ENCODE measurements at regions not wholly inside any gene's neighbourhood (a gene's known extent, or its start where the extent isn't known, plus 50 kb on each side); places are given as distances from the start of the nearest gene placed in this dataset.
"Not testable (repeated sequence)": the region's sequence is repeated elsewhere in the genome, so short reads cannot be mapped to it uniquely, and the experiment has no call there.

DNA sequence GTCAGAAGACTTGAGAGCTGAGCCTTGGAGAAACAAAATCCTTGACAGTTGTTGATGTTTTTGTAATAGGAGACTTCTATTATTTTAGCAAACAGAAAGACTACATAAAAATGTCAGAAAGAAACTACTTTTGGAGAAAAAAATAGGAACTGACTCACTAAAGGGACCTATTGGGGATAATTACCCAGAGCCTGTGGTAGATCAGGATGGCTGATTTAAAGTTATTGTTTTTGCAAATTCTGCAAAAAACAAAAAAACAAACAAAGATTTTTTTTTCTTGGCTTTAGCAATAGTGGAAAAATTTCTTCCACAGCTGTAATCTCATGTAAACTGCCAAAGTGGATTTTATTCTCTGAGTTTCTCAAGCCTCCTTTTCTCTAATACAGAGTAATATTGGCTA lies 101.5 kb upstream of the SATB1 start:
- Histone ChIP-seq H2AFZ (ENCODE audit: low read length) (no peak overlapping the region), H3K79me2 (ENCODE audit: insufficient read depth, low read length) (no peaks in the 10 kb centered on the region), H2BK12ac (ENCODE audit: insufficient read length, low read depth, low read length) (no peak overlapping the region), H3T11ph (ENCODE audit: low read length) (no peak overlapping the region), H3K4ac (ENCODE audit: low read depth, low read length) (no peak overlapping the region), H3K27me3 (ENCODE audit: insufficient read depth, low read length) (no peaks in the 10 kb centered on the region), H3K56ac (ENCODE audit: insufficient read length, low read depth, low read length) (no peak overlapping the region), H3K9ac (ENCODE audit: extremely low read depth, insufficient read length, low read length) (no peak overlapping the region), H2AK5ac (ENCODE audit: insufficient read length, low read length) (no peak overlapping the region), H4K8ac (replicated peaks; ENCODE audit: insufficient read length, low read depth, low read length) (no peak overlapping the region), H3K27ac (ENCODE audit: insufficient read length, low read depth, low read length) (no peak overlapping the region), H4K5ac (ENCODE audit: insufficient read length, low read depth, low read length) (no peak overlapping the region), H4K91ac (ENCODE audit: insufficient read length, low read depth, low read length) (no peak overlapping the region), H3K23me2 (ENCODE audit: insufficient read length, low read depth, low read length, poor library complexity, severe bottlenecking) (no peaks in the 10 kb centered on the region), H3K4me1 (ENCODE audit: insufficient read depth, low read length) (no peaks in the 10 kb centered on the region), H4K20me1 (ENCODE audit: control insufficient read depth, insufficient read depth, insufficient read length) (no peaks in the 10 kb centered on the region), H2BK120ac (ENCODE audit: low read depth, low read length, poor library complexity, severe bottlenecking) (no peak overlapping the region), H3K79me1 (ENCODE audit: insufficient read depth, low read depth, low read length, poor library complexity, severe bottlenecking) (no peaks in the 10 kb centered on the region), H3K9me3 (ENCODE audit: control insufficient read depth, low read depth, low read length) (no peaks in the 10 kb centered on the region), H3K4me2 (ENCODE audit: insufficient read depth, insufficient read length, low read length) (no peak overlapping the region), H2BK5ac (ENCODE audit: insufficient read length, low read length) (no peak overlapping the region), H3K23ac (ENCODE audit: insufficient read length, low read depth, low read length) (no peak overlapping the region), H2BK15ac (ENCODE audit: low read depth, low read length) (no peak overlapping the region), H2BK20ac (ENCODE audit: low read depth, low read length, poor library complexity, severe bottlenecking) (no peak overlapping the region), H3K18ac (ENCODE audit: insufficient read length, low read depth, low read length) (no peak overlapping the region), H3K14ac (ENCODE audit: insufficient read depth, low read length) (no peak overlapping the region)
- peaks cover 0 to 6% of the 10 kb centered on the region in 2 experiments; a peak in 1 of 4 replicates for H3K4me1 Mint-ChIP-seq
- H3K27ac Mint-ChIP-seq, result no peak overlapping the region
- no peaks in the 10 kb centered on the region for H3K27me3 Mint-ChIP-seq (ENCODE audit: low read depth)
- H3K36me3 Mint-ChIP-seq (ENCODE audit: insufficient read depth in 1 of 3, low read depth in 3 of 3), result peaks cover 0 to 17% (median 0%) of the 10 kb centered on the region in 3 experiments; a peak in 2 of 7 replicates
- H3K9me3 Mint-ChIP-seq, result peaks cover 6 to 16% of the 10 kb centered on the region in 2 experiments; a peak in 3 of 5 replicates
- no peak overlapping the region for H3K4me3 Mint-ChIP-seq
- TF ChIP-seq, protein P1, sequence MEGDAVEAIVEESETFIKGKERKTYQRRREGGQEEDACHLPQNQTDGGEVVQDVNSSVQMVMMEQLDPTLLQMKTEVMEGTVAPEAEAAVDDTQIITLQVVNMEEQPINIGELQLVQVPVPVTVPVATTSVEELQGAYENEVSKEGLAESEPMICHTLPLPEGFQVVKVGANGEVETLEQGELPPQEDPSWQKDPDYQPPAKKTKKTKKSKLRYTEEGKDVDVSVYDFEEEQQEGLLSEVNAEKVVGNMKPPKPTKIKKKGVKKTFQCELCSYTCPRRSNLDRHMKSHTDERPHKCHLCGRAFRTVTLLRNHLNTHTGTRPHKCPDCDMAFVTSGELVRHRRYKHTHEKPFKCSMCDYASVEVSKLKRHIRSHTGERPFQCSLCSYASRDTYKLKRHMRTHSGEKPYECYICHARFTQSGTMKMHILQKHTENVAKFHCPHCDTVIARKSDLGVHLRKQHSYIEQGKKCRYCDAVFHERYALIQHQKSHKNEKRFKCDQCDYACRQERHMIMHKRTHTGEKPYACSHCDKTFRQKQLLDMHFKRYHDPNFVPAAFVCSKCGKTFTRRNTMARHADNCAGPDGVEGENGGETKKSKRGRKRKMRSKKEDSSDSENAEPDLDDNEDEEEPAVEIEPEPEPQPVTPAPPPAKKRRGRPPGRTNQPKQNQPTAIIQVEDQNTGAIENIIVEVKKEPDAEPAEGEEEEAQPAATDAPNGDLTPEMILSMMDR (conservative IDR thresholded peaks at IDR 0.05), result no peak
- no peak for DNase-seq

DNA sequence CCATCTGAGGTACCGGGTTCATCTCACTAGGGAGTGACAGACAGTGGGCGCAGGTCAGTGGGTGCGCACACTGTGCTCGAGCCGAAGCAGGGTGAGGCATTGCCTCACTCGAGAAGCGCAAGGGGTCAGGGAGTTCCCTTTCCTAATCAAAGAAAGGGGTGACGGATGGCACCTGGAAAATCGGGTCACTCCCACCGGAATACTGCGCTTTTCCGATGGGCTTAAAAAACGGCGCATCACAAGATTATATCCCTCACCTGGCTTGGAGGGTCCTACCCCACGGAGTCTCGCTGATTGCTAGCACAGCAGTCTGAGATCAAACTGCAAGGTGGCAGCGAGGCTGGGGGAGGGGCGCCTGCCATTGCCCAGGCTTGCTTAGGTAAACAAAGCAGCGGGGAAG lies 91.0 kb upstream of the SATB1 start:
- H2BK15ac ChIP-seq (ENCODE audit: low read depth, low read length); H3K36me3 Mint-ChIP-seq (ENCODE audit: insufficient read depth in 1 of 3, low read depth in 3 of 3); H3K18ac ChIP-seq (ENCODE audit: insufficient read length, low read depth, low read length); H4K8ac ChIP-seq (replicated peaks; ENCODE audit: insufficient read length, low read depth, low read length); H3K23me2 ChIP-seq (ENCODE audit: insufficient read length, low read depth, low read length, poor library complexity, severe bottlenecking); H3K9me3 ChIP-seq (ENCODE audit: control insufficient read depth, low read depth, low read length); DNase-seq; H2AK5ac ChIP-seq (ENCODE audit: insufficient read length, low read length); H4K20me1 ChIP-seq (ENCODE audit: control insufficient read depth, insufficient read depth, insufficient read length); H3K27ac ChIP-seq (ENCODE audit: insufficient read length, low read depth, low read length); H3K79me1 ChIP-seq (ENCODE audit: insufficient read depth, low read depth, low read length, poor library complexity, severe bottlenecking); H3K23ac ChIP-seq (ENCODE audit: insufficient read length, low read depth, low read length); H3K56ac ChIP-seq (ENCODE audit: insufficient read length, low read depth, low read length); H2BK20ac ChIP-seq (ENCODE audit: low read depth, low read length, poor library complexity, severe bottlenecking); H4K5ac ChIP-seq (ENCODE audit: insufficient read length, low read depth, low read length); H3K4ac ChIP-seq (ENCODE audit: low read depth, low read length); H2BK120ac ChIP-seq (ENCODE audit: low read depth, low read length, poor library complexity, severe bottlenecking); H3K79me2 ChIP-seq (ENCODE audit: insufficient read depth, low read length); H3K9me3 Mint-ChIP-seq; H4K91ac ChIP-seq (ENCODE audit: insufficient read length, low read depth, low read length); H2BK5ac ChIP-seq (ENCODE audit: insufficient read length, low read length); H3K4me1 ChIP-seq (ENCODE audit: insufficient read depth, low read length); H2BK12ac ChIP-seq (ENCODE audit: insufficient read length, low read depth, low read length); H3K27me3 ChIP-seq (ENCODE audit: insufficient read depth, low read length); H2AFZ ChIP-seq (ENCODE audit: low read length); H3T11ph ChIP-seq (ENCODE audit: low read length); H3K4me1 Mint-ChIP-seq; H3K27me3 Mint-ChIP-seq (ENCODE audit: low read depth): not testable (repeated sequence)
- H3K4me2 ChIP-seq (ENCODE audit: insufficient read depth, insufficient read length, low read length), result peak overlapping the region; percentile 40
- Mint-ChIP-seq H3K4me3 (peak overlapping the region; percentile 74 to 81), H3K27ac (peak overlapping the region in 2 of 3 experiments; percentile 82 to 91; a peak in 5 of 7 replicates)
- WGBS (ENCODE audit: extremely low coverage, insufficient read length, low lambda C conversion rate), result no CpG with 5 or more reads among the region's 19 CpGs
- peak overlapping the region; percentile 80; the same call in 1 of the 2 replicates for H3K14ac ChIP-seq (ENCODE audit: insufficient read depth, low read length)
- peak overlapping the region; percentile 23 for H3K9ac ChIP-seq (ENCODE audit: extremely low read depth, insufficient read length, low read length)
